Left ventricle myocardium inferior (tissue), 1 donor: ENCODE measurements at regions not wholly inside any gene's neighbourhood (a gene's known extent, or its start where the extent isn't known, plus 50 kb on each side); places are given as distances from the start of the nearest gene placed in this dataset.
"Not testable (repeated sequence)": the region's sequence is repeated elsewhere in the genome, so short reads cannot be mapped to it uniquely, and the experiment has no call there.

Experiments used
- DNase-seq: peaks from one replicate; pipeline ENCODE4 v3.0.0-alpha.2; 2020
- H3K27ac ChIP-seq: fragments of 200-600 bp; replicated peaks from 2 replicates; pipeline ENCODE4 v1.8.0; 2021
- H3K27me3 ChIP-seq: fragments of 200-600 bp; 2 replicates; pipeline ENCODE4 v1.8.0; 2021; ENCODE audit warnings: low read depth
- H3K36me3 ChIP-seq: fragments of 200-600 bp; 2 replicates; pipeline ENCODE4 v1.8.0; 2021
- H3K4me1 ChIP-seq: fragments of 200-600 bp; 2 replicates; pipeline ENCODE4 v1.8.0; 2021
- H3K4me3 ChIP-seq: fragments of 200-600 bp; 2 replicates; pipeline ENCODE4 v1.8.0; 2021; ENCODE audit warnings: mild to moderate bottlenecking, moderate library complexity
- H3K9me3 ChIP-seq: fragments of 200-600 bp; replicated peaks from 2 replicates; pipeline ENCODE4 v1.8.0; 2021
- CTCF ChIP-seq: fragments of 200-600 bp; IDR thresholded peaks from 2 replicates; pipeline ENCODE4 v1.8.0; 2021; ENCODE audit warnings: antibody characterized with exemption, mild to moderate bottlenecking, borderline replicate concordance
- intact Hi-C: fragments of 100-400 bp; cut with micrococcal nuclease; formaldehyde crosslinking; loops from one replicate; pipeline ENCODE4 v1.11.0; 2022
- donor health status: DM: no; HTN: yes; CAD: no; lungs with severe emphysema.

- Histone ChIP-seq H3K9me3 (no peaks in the 10 kb centered on the region), H3K36me3 (no peaks in the 10 kb centered on the region), H3K27ac (no peak overlapping the region), H3K4me1 (no peaks in the 10 kb centered on the region), H3K27me3 (no peaks in the 10 kb centered on the region), H3K4me3 (no peak overlapping the region)
- no peak for DNase-seq
- intact Hi-C loops, result no loop called here
- TF ChIP-seq CTCF, result no peak
Observed at GRCh38 chr2:192948316-192948715, 753.6 kb upstream of the TMEFF2 start.

GRCh38 chr2:192947352-192947751, 752.6 kb upstream of the TMEFF2 start:
- no peaks in the 10 kb centered on the region for H3K27me3 ChIP-seq
- H3K4me3 ChIP-seq, result no peak overlapping the region
- H3K4me1 ChIP-seq, result no peaks in the 10 kb centered on the region
- H3K9me3 ChIP-seq, result peaks cover 5% of the 10 kb centered on the region
- no peak for DNase-seq
- no peaks in the 10 kb centered on the region for H3K36me3 ChIP-seq
- intact Hi-C loops, result no loop called here
- no peak for TF ChIP-seq CTCF
- no peak overlapping the region for H3K27ac ChIP-seq

GRCh38 chr2:192940767-192941166, 746.0 kb upstream of the TMEFF2 start:
- no peak for TF ChIP-seq CTCF
- Histone ChIP-seq H3K4me3 (no peak overlapping the region), H3K9me3 (peaks cover 13% of the 10 kb centered on the region), H3K36me3 (no peaks in the 10 kb centered on the region), H3K27me3 (no peaks in the 10 kb centered on the region), H3K4me1 (no peaks in the 10 kb centered on the region), H3K27ac (no peak overlapping the region)
- no peak for DNase-seq
- intact Hi-C loops, result no loop called here

GRCh38 chr2:192932376-192932775, 737.6 kb upstream of the TMEFF2 start:
- H3K27ac ChIP-seq, result no peak overlapping the region
- H3K4me1 ChIP-seq, result no peaks in the 10 kb centered on the region
- H3K9me3 ChIP-seq, result peaks cover 14% of the 10 kb centered on the region
- DNase-seq, result no peak
- H3K27me3 ChIP-seq, result no peaks in the 10 kb centered on the region
- no peak for TF ChIP-seq CTCF
- intact Hi-C loops, result no loop called here
- no peaks in the 10 kb centered on the region for H3K36me3 ChIP-seq
- no peak overlapping the region for H3K4me3 ChIP-seq

- H3K36me3 ChIP-seq, intact Hi-C loops, H3K4me1 ChIP-seq, H3K27ac ChIP-seq, H3K27me3 ChIP-seq, DNase-seq, H3K4me3 ChIP-seq: not testable (repeated sequence)
- peaks cover 16% of the 10 kb centered on the region for H3K9me3 ChIP-seq
Observed at GRCh38 chr2:192921631-192922030, 726.9 kb upstream of the TMEFF2 start.

GRCh38 chr2:192901446-192901845, 706.7 kb upstream of the TMEFF2 start:
- Histone ChIP-seq H3K27me3 (no peaks in the 10 kb centered on the region), H3K36me3 (no peaks in the 10 kb centered on the region), H3K27ac (no peak overlapping the region), H3K9me3 (peaks cover 8% of the 10 kb centered on the region), H3K4me3 (no peak overlapping the region), H3K4me1 (no peaks in the 10 kb centered on the region)
- no peak for TF ChIP-seq CTCF
- DNase-seq, result no peak
- intact Hi-C loops, result no loop called here
